GM21825 (cell line): ENCODE measurements at regions not wholly inside any gene's neighbourhood (a gene's known extent, or its start where the extent isn't known, plus 50 kb on each side); places are given as distances from the start of the nearest gene placed in this dataset.
"Not testable (repeated sequence)": the region's sequence is repeated elsewhere in the genome, so short reads cannot be mapped to it uniquely, and the experiment has no call there.

Experiments used
- ATAC-seq: cut with Tn5 transposase; IDR thresholded peaks from one replicate; pipeline ENCODE4 v1.9.1; 2021; ENCODE audit warnings: mild to moderate bottlenecking, moderate library complexity; ENCODE audit not compliant: unreplicated experiment

GRCh38 chr3:164752812-164753211 lies 325.5 kb downstream of the SI start:
- ATAC-seq = no peak

GRCh38 chr3:164748626-164749025 lies 329.7 kb downstream of the SI start:
- ATAC-seq = no peak

GRCh38 chr3:164741869-164742268 lies 336.4 kb downstream of the SI start:
- ATAC-seq = no peak

- ATAC-seq = no peak
Observed at GRCh38 chr3:164737174-164737573, 341.1 kb downstream of the SI start.

GRCh38 chr3:164732166-164732565 lies 346.1 kb downstream of the SI start:
- no peak for ATAC-seq

- ATAC-seq = no peak
Observed at GRCh38 chr3:164730815-164731360, 347.4 kb downstream of the SI start.

GRCh38 chr3:164723396-164723795 lies 354.9 kb downstream of the SI start:
- no peak for ATAC-seq

GRCh38 chr3:164702808-164703207 lies 375.5 kb downstream of the SI start:
- not testable (repeated sequence) for ATAC-seq

- ATAC-seq = no peak
Observed at GRCh38 chr3:164687902-164688301, 390.4 kb downstream of the SI start.

GRCh38 chr3:164687211-164687610 lies 391.1 kb downstream of the SI start:
- no peak for ATAC-seq

GRCh38 chr3:164683489-164683888 lies 394.8 kb downstream of the SI start:
- no peak for ATAC-seq

- ATAC-seq = no peak
Observed at GRCh38 chr3:164679245-164679644, 399.1 kb downstream of the SI start.

GRCh38 chr3:164677317-164677716 lies 401.0 kb downstream of the SI start:
- no peak for ATAC-seq

GRCh38 chr3:164673738-164674137 lies 404.6 kb downstream of the SI start:
- ATAC-seq = no peak

GRCh38 chr3:164658125-164658524 lies 420.2 kb downstream of the SI start:
- ATAC-seq = no peak

GRCh38 chr3:164657631-164658030 lies 420.7 kb downstream of the SI start:
- ATAC-seq = no peak

- ATAC-seq = no peak
Observed at GRCh38 chr3:164655462-164655861, 422.8 kb downstream of the SI start.

- ATAC-seq = no peak
Observed at GRCh38 chr3:164641071-164641470, 437.2 kb downstream of the SI start.

GRCh38 chr3:164640591-164640990 lies 437.7 kb downstream of the SI start:
- no peak for ATAC-seq

GRCh38 chr3:164620956-164621355 lies 457.3 kb downstream of the SI start:
- no peak for ATAC-seq

GRCh38 chr3:164620423-164620822 lies 457.9 kb downstream of the SI start:
- no peak for ATAC-seq

- ATAC-seq = no peak
Observed at GRCh38 chr3:164612751-164613150, 465.5 kb downstream of the SI start.

GRCh38 chr3:164608554-164609276 lies 469.6 kb downstream of the SI start:
- ATAC-seq = no peak
